WI38 (cell line): ENCODE measurements at regions not wholly inside any gene's neighbourhood (a gene's known extent, or its start where the extent isn't known, plus 50 kb on each side); places are given as distances from the start of the nearest gene placed in this dataset.

Source experiments
- H3K4me3 ChIP-seq: 2 replicates; pipeline ENCODE4 v1.5.1; 2011; ENCODE audit warnings: low read depth, mild to moderate bottlenecking, control low read depth, low read length
- CTCF ChIP-seq: IDR thresholded peaks from 2 replicates; pipeline ENCODE4 v1.5.1; 2012; ENCODE audit warnings: low read depth, mild to moderate bottlenecking, control low read depth, low read length

GRCh38 chr1:208446271-208446691 is 202.1 kb upstream of the PLXNA2 start:
- H3K4me3 ChIP-seq, result no peak overlapping the region
- TF ChIP-seq CTCF, result no peak

GRCh38 chr1:208448425-208448824 is 204.2 kb upstream of the PLXNA2 start:
- no peak overlapping the region for H3K4me3 ChIP-seq
- no peak for TF ChIP-seq CTCF

GRCh38 chr1:208449951-208450350 is 205.8 kb upstream of the PLXNA2 start:
- no peak for TF ChIP-seq CTCF

GRCh38 chr1:208450958-208451357 is 206.8 kb upstream of the PLXNA2 start:
- no peak overlapping the region for H3K4me3 ChIP-seq
- no peak for TF ChIP-seq CTCF

More at GRCh38 chr1:208449951-208450350, 205.8 kb upstream of the PLXNA2 start:
- H3K4me3 ChIP-seq, result no peak overlapping the region

GRCh38 chr1:208455821-208456220 is 211.6 kb upstream of the PLXNA2 start:
- H3K4me3 ChIP-seq, result no peak overlapping the region
- no peak for TF ChIP-seq CTCF

- H3K4me3 ChIP-seq, result no peak overlapping the region
- no peak for TF ChIP-seq CTCF
These were observed 212.3 kb upstream of the PLXNA2 start for GRCh38 chr1:208456487-208456886.

GRCh38 chr1:208460823-208461222 is 216.6 kb upstream of the PLXNA2 start:
- no peak for TF ChIP-seq CTCF
- no peak overlapping the region for H3K4me3 ChIP-seq
